GM06990 (cell line): ENCODE measurements at regions not wholly inside any gene's neighbourhood (a gene's known extent, or its start where the extent isn't known, plus 50 kb on each side); places are given as distances from the start of the nearest gene placed in this dataset.

Experiments used
- DNase-seq: peaks from one replicate; pipeline ENCODE4 v3.0.0-alpha.2; 2011; ENCODE audit not compliant: insufficient read length; ENCODE audit errors: extremely low read depth
- H3K27me3 ChIP-seq: replicated peaks from 2 replicates; pipeline ENCODE4 v1.6.0; 2011; ENCODE audit warnings: low read length; ENCODE audit not compliant: control insufficient read depth, insufficient read depth
- H3K36me3 ChIP-seq: 2 replicates; pipeline ENCODE4 v1.5.1; 2011; ENCODE audit warnings: low read length; ENCODE audit not compliant: control insufficient read depth, insufficient read depth
- H3K4me3 ChIP-seq: replicated peaks from 2 replicates; pipeline ENCODE4 v1.5.1; 2011; ENCODE audit warnings: low read depth, mild to moderate bottlenecking, control low read depth, low read length
- CTCF ChIP-seq: IDR thresholded peaks from 2 replicates; pipeline ENCODE4 v1.5.1; 2011; ENCODE audit warnings: low read length, control low read depth, mild to moderate bottlenecking, inconsistent platforms; ENCODE audit not compliant: insufficient read depth, poor library complexity, severe bottlenecking

- no peak overlapping the region for H3K4me3 ChIP-seq
- no peaks in the 10 kb centered on the region for H3K27me3 ChIP-seq
- DNase-seq, result no peak
- H3K36me3 ChIP-seq, result no peaks in the 10 kb centered on the region
- TF ChIP-seq CTCF, result no peak
Measured at GRCh38 chr2:191581003-191581402, 96.9 kb upstream of the NABP1 start.

- no peak for TF ChIP-seq CTCF
- no peak for DNase-seq
- H3K27me3 ChIP-seq, result no peaks in the 10 kb centered on the region
Measured at GRCh38 chr2:191582355-191582754, 95.6 kb upstream of the NABP1 start.

GRCh38 chr2:191591025-191591424 is 86.9 kb upstream of the NABP1 start:
- Histone ChIP-seq H3K27me3 (no peaks in the 10 kb centered on the region), H3K4me3 (no peak overlapping the region), H3K36me3 (no peaks in the 10 kb centered on the region)
- DNase-seq, result no peak
- TF ChIP-seq CTCF, result no peak

More at GRCh38 chr2:191582355-191582754, 95.6 kb upstream of the NABP1 start:
- no peaks in the 10 kb centered on the region for H3K36me3 ChIP-seq
- no peak overlapping the region for H3K4me3 ChIP-seq

GRCh38 chr2:191593622-191594385 is 84.1 kb upstream of the NABP1 start:
- Histone ChIP-seq H3K27me3 (no peaks in the 10 kb centered on the region), H3K36me3 (no peaks in the 10 kb centered on the region), H3K4me3 (no peak overlapping the region)
- TF ChIP-seq CTCF, result no peak
- no peak for DNase-seq

- no peak for DNase-seq
- no peaks in the 10 kb centered on the region for H3K27me3 ChIP-seq
Measured at GRCh38 chr2:191597186-191597751, 80.7 kb upstream of the NABP1 start.

More at GRCh38 chr2:191597186-191597751, 80.7 kb upstream of the NABP1 start:
- no peaks in the 10 kb centered on the region for H3K36me3 ChIP-seq
- no peak overlapping the region for H3K4me3 ChIP-seq
- no peak for TF ChIP-seq CTCF
